WTC11 (cell line): ENCODE measurements at regions not wholly inside any gene's neighbourhood (a gene's known extent, or its start where the extent isn't known, plus 50 kb on each side); places are given as distances from the start of the nearest gene placed in this dataset.

Experiments used
- FOXP1 ChIP-seq: sonication (generic); formaldehyde crosslinking; IDR thresholded peaks from 2 replicates; pipeline ENCODE4 v1.8.0; 2022; ENCODE audit warnings: missing genetic modification reagents, mild to moderate bottlenecking, moderate library complexity, borderline replicate concordance
- FOXP4 ChIP-seq: sonication (generic); formaldehyde crosslinking; IDR thresholded peaks from 2 replicates; pipeline ENCODE4 v1.8.0; 2022; ENCODE audit warnings: mild to moderate bottlenecking, missing genetic modification reagents
- MYBL2 ChIP-seq: sonication (generic); formaldehyde crosslinking; IDR thresholded peaks from 2 replicates; pipeline ENCODE4 v1.8.1; 2023; ENCODE audit warnings: mild to moderate bottlenecking, moderate library complexity, missing genetic modification reagents
- SMAD4 ChIP-seq: sonication (generic); formaldehyde crosslinking; IDR thresholded peaks from 2 replicates; pipeline ENCODE4 v1.8.0; 2022; ENCODE audit warnings: mild to moderate bottlenecking, missing genetic modification reagents

- TF ChIP-seq SMAD4 (CRISPR knock-in tag) (no peak), FOXP1 (CRISPR knock-in tag) (no peak), MYBL2 (CRISPR knock-in tag) (no peak), FOXP4 (CRISPR knock-in tag) (no peak)
These were observed 50.2 kb upstream of the CABLES1 start (continued) for GRCh38 chr18:23085066-23085465.
